Mucosa of descending colon (tissue), 3 donors: ENCODE measurements at regions not wholly inside any gene's neighbourhood (a gene's known extent, or its start where the extent isn't known, plus 50 kb on each side); places are given as distances from the start of the nearest gene placed in this dataset.

ENCODE experiments used
- ATAC-seq: fragments of 200-7000 bp; cut with Tn5 transposase; one replicate; pipeline ENCODE4 v1.9.1; 2020; ENCODE audit warnings: mild to moderate bottlenecking, moderate library complexity
- DNase-seq, 3 donors: peaks; one replicate each; pipeline ENCODE4 v3.0.0-alpha.2; 2020
- H3K36me3 ChIP-seq: fragments of 200-600 bp; one replicate; pipeline ENCODE4 v1.8.0; 2021; ENCODE audit warnings: low read depth, mild to moderate bottlenecking
- H3K4me1 ChIP-seq: fragments of 200-600 bp; one replicate; pipeline ENCODE4 v1.8.0; 2021; ENCODE audit warnings: low read depth, mild to moderate bottlenecking
- H3K4me3 ChIP-seq: fragments of 200-600 bp; one replicate; pipeline ENCODE4 v1.8.0; 2021; ENCODE audit warnings: mild to moderate bottlenecking
- H3K9me3 ChIP-seq: fragments of 200-600 bp; one replicate; pipeline ENCODE4 v1.8.0; 2021; ENCODE audit warnings: mild to moderate bottlenecking
- CTCF ChIP-seq: fragments of 200-600 bp; IDR thresholded peaks from one replicate; pipeline ENCODE4 v1.8.0; 2022; ENCODE audit warnings: antibody characterized with exemption, mild to moderate bottlenecking
- intact Hi-C, 2 donors: fragments of 100-400 bp; cut with DNase I in 1 of 2; cut with micrococcal nuclease in 1 of 2; formaldehyde crosslinking; loops; one replicate each; pipeline versions ENCODE4 v1.11.0 to v1.11.1; 2022; cut with DNase I, micrococcal nuclease
- donor health status: DM: no; HTN: no; CAD: no; lungs with moderate emphysema.
- donor health status: DM: no; HTN: no; CAD: no.
- donor health status: DM: no; HTN: yes; CAD: no.

GRCh38 chr6:169142538-169142844 is 111.2 kb downstream of the THBS2 start:
- no peaks in the 10 kb centered on the region for H3K4me1 ChIP-seq
- no peak for TF ChIP-seq CTCF
- ATAC-seq = no peak
- intact Hi-C loops = no loop called here
- H3K9me3 ChIP-seq = no peaks in the 10 kb centered on the region
- H3K36me3 ChIP-seq = no peaks in the 10 kb centered on the region
- no peak overlapping the region for H3K4me3 ChIP-seq
- no peak for DNase-seq

- TF ChIP-seq CTCF = no peak
- DNase-seq (peak; percentile 38 to 66 (median 40)), ATAC-seq (peak; percentile 65)
- no peak overlapping the region for H3K4me3 ChIP-seq
- intact Hi-C loops = no loop called here
- no peaks in the 10 kb centered on the region for H3K36me3 ChIP-seq
- H3K9me3 ChIP-seq = no peaks in the 10 kb centered on the region
- no peaks in the 10 kb centered on the region for H3K4me1 ChIP-seq
These were observed 111.7 kb downstream of the THBS2 start for GRCh38 chr6:169141671-169142537.

- intact Hi-C loops = no loop called here
These were observed 112.6 kb downstream of the THBS2 start for GRCh38 chr6:169140986-169141495.

GRCh38 chr6:169139179-169139971 is 114.3 kb downstream of the THBS2 start:
- no peak overlapping the region for H3K4me3 ChIP-seq
- intact Hi-C loops = no loop called here
- TF ChIP-seq CTCF = no peak
- H3K9me3 ChIP-seq = no peaks in the 10 kb centered on the region
- no peaks in the 10 kb centered on the region for H3K4me1 ChIP-seq
- no peaks in the 10 kb centered on the region for H3K36me3 ChIP-seq
- ATAC-seq = no peak
- DNase-seq = no peak

More at GRCh38 chr6:169140986-169141495, 112.6 kb downstream of the THBS2 start:
- no peak for ATAC-seq
- DNase-seq = no peak
- Histone ChIP-seq H3K9me3 (no peaks in the 10 kb centered on the region), H3K36me3 (no peaks in the 10 kb centered on the region), H3K4me1 (no peaks in the 10 kb centered on the region), H3K4me3 (no peak overlapping the region)
- TF ChIP-seq CTCF = no peak

- intact Hi-C loops = no loop called here
- Histone ChIP-seq H3K4me1 (no peaks in the 10 kb centered on the region), H3K9me3 (no peaks in the 10 kb centered on the region), H3K36me3 (no peaks in the 10 kb centered on the region), H3K4me3 (no peak overlapping the region)
- no peak for TF ChIP-seq CTCF
- ATAC-seq (no peak), DNase-seq (no peak)
These were observed 121.2 kb downstream of the THBS2 start for GRCh38 chr6:169132352-169132940.
